Stimulated activated CD4-positive, alpha-beta T cell treated with anti-CD3 and anti-CD28 coated beads, TNF-alpha, amount 100 ng/mL, for 1 hour (primary cell): ENCODE measurements at regions not wholly inside any gene's neighbourhood (a gene's known extent, or its start where the extent isn't known, plus 50 kb on each side); places are given as distances from the start of the nearest gene placed in this dataset.

Source experiments
- DNase-seq, 3 donors: peaks; one replicate each; pipeline ENCODE4 v3.0.0-alpha.2; 2020; ENCODE audit warnings: low read depth in 3 of 3, low spot score in 1 of 3

- no peak for DNase-seq
These were observed 167.3 kb upstream of the GRIN2B start for GRCh38 chr12:14148489-14149270.

- DNase-seq, result no peak
These were observed 172.4 kb upstream of the GRIN2B start for GRCh38 chr12:14153803-14154202.

GRCh38 chr12:14156606-14157005, 175.2 kb upstream of the GRIN2B start:
- DNase-seq, result no peak

GRCh38 chr12:14157088-14157747, 175.8 kb upstream of the GRIN2B start:
- no peak for DNase-seq

GRCh38 chr12:14164266-14164665, 182.9 kb upstream of the GRIN2B start:
- no peak for DNase-seq

- no peak for DNase-seq
These were observed 185.7 kb upstream of the GRIN2B start for GRCh38 chr12:14167005-14167628.

GRCh38 chr12:14169281-14169680, 187.9 kb upstream of the GRIN2B start:
- DNase-seq, result no peak

- no peak for DNase-seq
These were observed 189.7 kb upstream of the GRIN2B start for GRCh38 chr12:14171106-14171505.

- DNase-seq, result no peak
These were observed 190.3 kb upstream of the ATF7IP start for GRCh38 chr12:14175206-14175605.

GRCh38 chr12:14185427-14186192, 179.9 kb upstream of the ATF7IP start:
- DNase-seq, result no peak

- no peak for DNase-seq
These were observed 179.3 kb upstream of the ATF7IP start for GRCh38 chr12:14186193-14186502.

GRCh38 chr12:14187002-14187401, 178.5 kb upstream of the ATF7IP start:
- no peak for DNase-seq

GRCh38 chr12:14187966-14188365, 177.5 kb upstream of the ATF7IP start:
- no peak for DNase-seq

- DNase-seq, result no peak
These were observed 176.7 kb upstream of the ATF7IP start for GRCh38 chr12:14188744-14189143.

- DNase-seq, result no peak
These were observed 174.8 kb upstream of the ATF7IP start for GRCh38 chr12:14190694-14191093.

- no peak for DNase-seq
These were observed 173.9 kb upstream of the ATF7IP start for GRCh38 chr12:14191612-14192011.

GRCh38 chr12:14193639-14194038, 171.8 kb upstream of the ATF7IP start:
- no peak for DNase-seq

- no peak for DNase-seq
These were observed 170.9 kb upstream of the ATF7IP start for GRCh38 chr12:14194572-14194971.

GRCh38 chr12:14199455-14200198, 165.9 kb upstream of the ATF7IP start:
- DNase-seq, result no peak

GRCh38 chr12:14200598-14200997, 164.9 kb upstream of the ATF7IP start:
- DNase-seq, result no peak

- DNase-seq, result no peak
These were observed 164.2 kb upstream of the ATF7IP start for GRCh38 chr12:14201291-14201690.
